NOMO-1 treated with dmso at 0.1 percent for 144 hours (cell line): ENCODE measurements at regions not wholly inside any gene's neighbourhood (a gene's known extent, or its start where the extent isn't known, plus 50 kb on each side); places are given as distances from the start of the nearest gene placed in this dataset.

Experiments used
- DNase-seq: peaks from one replicate; lab custom pipeline; 2025; ENCODE audit not compliant: unreplicated experiment; lab: John Stamatoyannopoulos, UW

DNA sequence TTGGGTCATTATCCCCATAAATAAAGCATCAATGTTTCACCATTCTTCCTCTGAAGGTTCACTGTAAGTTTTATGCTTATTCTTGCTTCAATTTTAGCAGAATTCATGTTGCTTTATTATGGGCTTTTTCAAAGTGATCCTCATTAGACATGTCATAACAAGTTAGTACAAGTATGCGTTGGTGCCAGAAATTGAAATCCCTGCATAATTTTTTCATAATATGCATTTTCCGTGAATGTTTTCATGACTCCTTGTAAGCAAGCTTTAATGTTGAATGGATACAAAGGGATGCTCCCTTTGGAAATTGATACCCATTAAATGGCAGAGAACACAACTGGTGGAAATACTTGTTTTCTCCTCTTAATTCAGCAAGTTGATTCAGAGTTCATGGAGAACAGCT, 179.7 kb downstream of the ST6GAL2 start:
- no peak for DNase-seq

DNA sequence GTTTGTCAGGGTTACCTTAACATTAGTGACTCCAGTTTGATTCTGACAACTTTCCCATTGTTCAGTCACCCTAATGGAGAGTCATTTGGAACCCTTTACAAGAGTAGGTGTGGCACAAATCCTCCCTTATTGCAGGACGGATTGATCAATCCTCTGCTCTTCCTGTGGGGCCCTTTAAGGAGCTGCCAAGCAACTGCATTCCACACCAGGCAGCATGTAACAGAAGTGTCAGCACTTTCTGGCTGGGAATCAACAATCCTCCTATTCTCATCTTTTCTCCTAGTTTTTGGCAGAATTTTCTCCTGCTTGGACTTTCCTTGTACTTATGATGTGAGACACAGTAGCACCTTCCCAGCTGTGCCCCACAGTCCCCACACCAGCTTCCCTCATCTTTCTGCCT, 177.8 kb downstream of the ST6GAL2 start:
- no peak for DNase-seq

- DNase-seq, result no peak
These were observed 176.7 kb downstream of the ST6GAL2 start for GRCh38 chr2:106709229-106709628.

GRCh38 chr2:106719222-106719621, 166.7 kb downstream of the ST6GAL2 start:
- DNase-seq, result no peak

DNA sequence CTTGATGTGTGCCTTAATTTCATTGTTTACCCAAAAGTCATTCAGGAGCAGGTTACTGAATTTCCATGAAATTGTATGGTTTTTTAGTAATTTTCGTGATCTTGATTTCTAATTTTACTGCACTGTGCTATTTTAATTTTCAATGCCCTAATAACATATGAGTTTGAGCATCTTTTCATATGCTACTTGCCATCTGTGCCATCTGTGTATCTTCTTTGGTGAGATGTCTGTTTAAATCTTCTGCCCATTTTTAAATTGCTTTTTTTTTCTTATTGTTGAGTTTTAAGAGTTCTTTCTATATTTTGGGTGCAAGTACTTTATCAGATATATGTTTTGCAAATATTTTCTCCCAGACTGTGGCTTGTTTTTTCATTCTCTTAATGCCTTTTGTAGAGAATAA, 165.9 kb downstream of the ST6GAL2 start:
- DNase-seq, result no peak

DNA sequence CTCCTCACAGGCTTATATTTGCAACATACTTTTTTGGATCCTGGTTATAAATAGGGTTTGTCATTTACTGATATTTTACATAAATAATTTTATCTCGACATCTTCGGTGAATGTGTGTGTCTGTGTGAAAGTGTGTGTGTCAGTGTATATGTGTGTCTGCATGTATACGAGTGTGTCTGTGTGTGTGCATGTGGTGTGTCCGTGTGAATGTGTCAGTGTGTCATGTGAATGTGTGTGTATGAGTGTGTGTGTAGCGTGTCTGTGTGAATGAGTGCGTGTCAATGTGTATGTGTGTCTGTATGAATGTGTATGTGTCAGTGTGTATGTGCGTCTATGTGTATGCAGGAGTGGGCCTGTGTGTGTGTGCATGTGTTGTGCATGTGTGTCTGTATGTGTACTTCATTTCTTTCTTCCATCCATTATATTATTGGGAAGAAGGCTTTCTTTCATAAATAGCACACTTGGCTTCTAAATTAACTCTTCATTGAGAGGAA, 161.6 kb downstream of the ST6GAL2 start:
- DNase-seq, result no peak

GRCh38 chr2:106734165-106734564, 151.8 kb downstream of the ST6GAL2 start:
- no peak for DNase-seq

DNA sequence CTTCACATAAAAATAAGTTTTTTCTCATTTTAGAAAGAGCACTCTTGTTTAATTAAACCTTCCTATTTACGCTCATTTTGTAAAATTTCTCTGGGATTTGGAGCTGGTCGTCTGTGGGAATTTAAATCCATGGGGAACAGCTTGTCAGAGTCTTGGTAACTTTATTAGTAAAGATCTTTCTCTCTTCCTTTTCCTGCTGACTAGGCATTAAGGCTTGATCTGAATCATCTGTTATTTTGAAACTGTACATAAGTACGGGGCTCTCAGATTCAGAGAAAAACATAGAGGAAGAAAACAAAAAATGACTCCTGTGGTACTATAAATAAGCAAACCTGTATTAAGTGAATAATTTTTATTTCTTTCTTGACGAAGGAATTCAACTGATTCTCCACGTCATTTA, 150.2 kb downstream of the ST6GAL2 start:
- DNase-seq, result no peak

- no peak for DNase-seq
These were observed 149.7 kb downstream of the ST6GAL2 start for GRCh38 chr2:106736221-106736620.

- no peak for DNase-seq
These were observed 140.5 kb downstream of the ST6GAL2 start for GRCh38 chr2:106745468-106745867.

GRCh38 chr2:106749823-106750222, 136.1 kb downstream of the ST6GAL2 start:
- DNase-seq, result no peak
